ENCODE measurements at regions not wholly inside any gene's neighbourhood (a gene's known extent, or its start where the extent isn't known, plus 50 kb on each side); places are given as distances from the start of the nearest gene placed in this dataset.

DNA sequence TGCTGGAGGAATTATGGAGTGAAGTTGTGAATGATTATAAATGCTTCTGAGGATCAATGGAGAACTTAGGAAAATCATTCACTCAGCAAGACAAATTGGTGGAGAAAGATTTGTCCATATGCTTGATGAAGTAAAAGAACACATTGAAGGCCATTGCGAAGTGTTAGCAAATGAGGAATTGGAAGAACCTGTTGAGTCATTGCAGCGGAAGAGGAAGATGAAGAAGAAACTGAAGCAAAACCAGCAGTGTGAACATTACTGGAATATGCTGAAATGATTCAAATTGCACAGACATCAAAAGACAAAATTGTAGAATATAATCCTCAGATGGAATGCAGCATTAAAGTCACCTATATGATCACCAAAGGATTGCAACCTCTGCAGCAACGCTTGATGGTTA lies 168.1 kb downstream of the ADAMTS15 start:
- TF ChIP-seq TAF1 (IDR thresholded peaks at IDR 0.05; ENCODE audit: borderline replicate concordance, insufficient read depth, low read length), result no peak
- no peak for TF ChIP-seq SIN3A (IDR thresholded peaks at IDR 0.05; ENCODE audit: borderline replicate concordance, insufficient read depth, low read length)
- TF ChIP-seq FOXP2 (optimal IDR thresholded peaks at IDR 0.05; ENCODE audit: borderline replicate concordance, extremely low read depth, extremely low read length, insufficient read depth), result no peak
- no peak for TF ChIP-seq POLR2AphosphoS5 (IDR thresholded peaks at IDR 0.05; ENCODE audit: low read depth, low read length)
- TF ChIP-seq REST (IDR thresholded peaks at IDR 0.05; ENCODE audit: insufficient read depth in 1 of 2, low read depth in 2 of 2, low read length in 2 of 2), result no peak

- TF ChIP-seq POLR2AphosphoS5 (IDR thresholded peaks at IDR 0.05; ENCODE audit: low read depth, low read length) (no peak), FOXP2 (optimal IDR thresholded peaks at IDR 0.05; ENCODE audit: borderline replicate concordance, extremely low read depth, extremely low read length, insufficient read depth) (no peak), REST (IDR thresholded peaks at IDR 0.05; ENCODE audit: insufficient read depth in 1 of 2, low read depth in 2 of 2, low read length in 2 of 2) (no peak), SIN3A (IDR thresholded peaks at IDR 0.05; ENCODE audit: borderline replicate concordance, insufficient read depth, low read length) (no peak), TAF1 (IDR thresholded peaks at IDR 0.05; ENCODE audit: borderline replicate concordance, insufficient read depth, low read length) (no peak)
These were observed 168.6 kb downstream of the ADAMTS15 start for GRCh38 chr11:130617001-130617400.

- no peak for TF ChIP-seq SIN3A (IDR thresholded peaks at IDR 0.05; ENCODE audit: borderline replicate concordance, insufficient read depth, low read length)
- no peak for TF ChIP-seq TAF1 (IDR thresholded peaks at IDR 0.05; ENCODE audit: borderline replicate concordance, insufficient read depth, low read length)
- TF ChIP-seq FOXP2 (optimal IDR thresholded peaks at IDR 0.05; ENCODE audit: borderline replicate concordance, extremely low read depth, extremely low read length, insufficient read depth), result no peak
- TF ChIP-seq POLR2AphosphoS5 (IDR thresholded peaks at IDR 0.05; ENCODE audit: low read depth, low read length), result no peak
These were observed 172.1 kb downstream of the ADAMTS15 start for GRCh38 chr11:130620548-130620947.

DNA sequence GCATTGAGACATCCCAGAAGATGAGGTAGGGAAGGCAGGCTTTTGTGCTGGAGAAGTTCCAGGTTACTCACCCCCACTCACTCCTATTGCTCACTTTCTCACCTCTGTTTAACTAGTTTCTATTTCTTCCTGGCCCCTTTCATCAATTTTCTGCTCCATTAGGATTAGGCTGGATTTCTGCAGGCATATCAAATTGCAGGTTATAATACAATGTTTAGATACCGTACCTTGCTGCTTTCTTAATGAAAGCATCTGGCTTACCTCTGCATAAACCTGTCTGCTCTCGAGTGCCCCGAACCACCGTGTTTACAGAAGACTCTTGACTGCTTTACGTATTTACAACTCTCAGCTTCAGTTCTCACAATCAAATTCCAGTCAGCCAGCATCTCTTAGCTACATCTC lies 173.7 kb downstream of the ADAMTS15 start:
- TF ChIP-seq POLR2AphosphoS5 (IDR thresholded peaks at IDR 0.05; ENCODE audit: low read depth, low read length), result no peak
- TF ChIP-seq SIN3A (IDR thresholded peaks at IDR 0.05; ENCODE audit: borderline replicate concordance, insufficient read depth, low read length), result no peak
- TF ChIP-seq TAF1 (IDR thresholded peaks at IDR 0.05; ENCODE audit: borderline replicate concordance, insufficient read depth, low read length), result no peak
- no peak for TF ChIP-seq FOXP2 (optimal IDR thresholded peaks at IDR 0.05; ENCODE audit: borderline replicate concordance, extremely low read depth, extremely low read length, insufficient read depth)
- no peak for TF ChIP-seq REST (IDR thresholded peaks at IDR 0.05; ENCODE audit: insufficient read depth in 1 of 2, low read depth in 2 of 2, low read length in 2 of 2)

DNA sequence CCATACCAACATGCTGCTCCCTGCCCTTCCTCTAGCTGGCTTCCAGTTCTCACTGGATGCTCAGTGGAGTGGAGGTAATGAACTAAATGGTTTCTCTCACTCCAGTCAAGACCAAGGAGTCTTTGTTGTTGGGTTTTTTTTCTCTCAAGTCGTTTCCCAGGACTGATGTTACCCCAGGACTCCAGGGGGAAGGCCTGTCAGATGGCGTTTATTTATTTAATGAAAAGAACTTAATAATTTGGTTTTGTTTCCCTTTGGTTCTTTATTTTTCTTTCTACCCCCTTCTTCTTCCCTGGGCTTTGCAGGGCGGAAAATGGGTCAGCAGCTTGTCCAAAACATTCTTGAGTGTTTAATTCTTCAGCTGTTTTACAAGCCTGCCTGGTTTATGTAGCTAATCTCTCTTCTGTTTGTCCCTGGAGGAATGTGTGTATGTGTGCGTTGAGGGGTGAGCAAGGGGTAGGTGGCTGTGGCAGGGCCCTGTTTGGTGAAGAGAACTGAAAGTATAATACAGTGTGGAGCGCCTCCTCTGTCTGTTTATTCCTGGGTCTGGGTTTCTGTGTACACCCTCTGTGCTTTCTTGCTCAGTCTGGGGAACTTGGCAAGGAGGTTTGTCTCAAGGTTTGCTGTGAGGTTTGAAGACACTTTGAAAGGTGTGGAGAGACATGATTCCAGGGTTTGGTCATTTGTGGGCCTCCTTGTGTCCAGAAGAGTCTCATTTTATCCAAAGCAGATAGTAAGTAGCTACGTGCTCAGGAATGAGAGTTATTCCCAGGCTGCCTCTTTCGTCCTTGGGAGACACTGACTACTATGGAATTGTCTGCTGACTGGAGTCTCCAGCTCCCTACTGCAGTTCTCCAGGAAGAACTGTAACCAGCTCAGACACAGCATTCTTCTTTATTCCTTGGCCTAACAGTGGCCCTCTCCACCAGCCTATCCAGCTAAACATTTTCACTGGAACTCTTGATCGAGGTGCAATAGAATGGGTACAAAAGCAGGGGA lies 175.5 kb downstream of the ADAMTS15 start:
- TF ChIP-seq SIN3A (IDR thresholded peaks at IDR 0.05; ENCODE audit: borderline replicate concordance, insufficient read depth, low read length), result no peak
- no peak for TF ChIP-seq REST (IDR thresholded peaks at IDR 0.05; ENCODE audit: insufficient read depth in 1 of 2, low read depth in 2 of 2, low read length in 2 of 2)
- TF ChIP-seq FOXP2 (optimal IDR thresholded peaks at IDR 0.05; ENCODE audit: borderline replicate concordance, extremely low read depth, extremely low read length, insufficient read depth), result no peak
- no peak for TF ChIP-seq TAF1 (IDR thresholded peaks at IDR 0.05; ENCODE audit: borderline replicate concordance, insufficient read depth, low read length)
- no peak for TF ChIP-seq POLR2AphosphoS5 (IDR thresholded peaks at IDR 0.05; ENCODE audit: low read depth, low read length)

Data from PFSK-1 (cell line).